Coronary artery (tissue), 2 donors: ENCODE measurements at regions not wholly inside any gene's neighbourhood (a gene's known extent, or its start where the extent isn't known, plus 50 kb on each side); places are given as distances from the start of the nearest gene placed in this dataset.

Experiments
- DNase-seq: peaks from one replicate; pipeline ENCODE4 v3.0.0-alpha.2; 2017; ENCODE audit warnings: low spot score
- H3K27ac ChIP-seq, 2 donors: fragments of 200-600 bp; sonication (generic); one replicate each; pipeline ENCODE4 v1.5.1; 2016 to 2019
- H3K4me3 ChIP-seq: fragments of 200-600 bp; sonication (generic); 2 replicates; pipeline ENCODE4 v1.5.1; 2016; ENCODE audit warnings: mild to moderate bottlenecking, moderate library complexity
- TF ChIP-seq, protein P1 (sequence below): fragments of 200-600 bp; sonication (generic); IDR thresholded peaks from one replicate; pipeline ENCODE4 v1.5.1; 2019; ENCODE audit warnings: antibody characterized with exemption

DNA sequence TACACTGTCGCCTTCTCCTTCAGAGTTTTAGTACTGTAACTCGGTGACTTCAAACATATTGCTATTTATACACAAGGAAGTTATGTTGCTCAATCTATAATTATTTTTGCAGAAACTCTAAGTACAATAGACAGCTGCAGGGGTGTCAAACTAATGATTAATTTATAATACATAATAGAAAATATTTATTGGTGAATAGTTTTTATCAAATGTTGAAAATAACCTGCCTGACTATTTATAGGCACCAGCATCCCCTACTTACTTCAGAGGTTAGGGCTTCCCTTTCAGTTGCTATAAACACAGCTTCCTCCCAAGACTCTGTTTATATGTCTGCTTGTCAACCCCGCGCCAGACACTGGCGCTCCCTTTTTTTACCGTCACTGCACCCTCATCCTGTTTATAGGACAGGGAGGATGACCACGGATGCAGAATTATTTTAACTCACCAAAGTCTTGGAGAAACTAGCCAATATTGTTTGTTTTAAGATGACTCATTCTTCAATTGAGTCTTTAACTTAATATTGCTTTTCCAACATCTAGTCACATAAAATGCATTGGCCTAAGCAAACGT lies 225.0 kb downstream of the ALDH8A1 start:
- Histone ChIP-seq H3K27ac (no peak overlapping the region), H3K4me3 (no peak overlapping the region)
- TF ChIP-seq, protein P1, sequence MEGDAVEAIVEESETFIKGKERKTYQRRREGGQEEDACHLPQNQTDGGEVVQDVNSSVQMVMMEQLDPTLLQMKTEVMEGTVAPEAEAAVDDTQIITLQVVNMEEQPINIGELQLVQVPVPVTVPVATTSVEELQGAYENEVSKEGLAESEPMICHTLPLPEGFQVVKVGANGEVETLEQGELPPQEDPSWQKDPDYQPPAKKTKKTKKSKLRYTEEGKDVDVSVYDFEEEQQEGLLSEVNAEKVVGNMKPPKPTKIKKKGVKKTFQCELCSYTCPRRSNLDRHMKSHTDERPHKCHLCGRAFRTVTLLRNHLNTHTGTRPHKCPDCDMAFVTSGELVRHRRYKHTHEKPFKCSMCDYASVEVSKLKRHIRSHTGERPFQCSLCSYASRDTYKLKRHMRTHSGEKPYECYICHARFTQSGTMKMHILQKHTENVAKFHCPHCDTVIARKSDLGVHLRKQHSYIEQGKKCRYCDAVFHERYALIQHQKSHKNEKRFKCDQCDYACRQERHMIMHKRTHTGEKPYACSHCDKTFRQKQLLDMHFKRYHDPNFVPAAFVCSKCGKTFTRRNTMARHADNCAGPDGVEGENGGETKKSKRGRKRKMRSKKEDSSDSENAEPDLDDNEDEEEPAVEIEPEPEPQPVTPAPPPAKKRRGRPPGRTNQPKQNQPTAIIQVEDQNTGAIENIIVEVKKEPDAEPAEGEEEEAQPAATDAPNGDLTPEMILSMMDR: no peak
- DNase-seq: no peak

DNA sequence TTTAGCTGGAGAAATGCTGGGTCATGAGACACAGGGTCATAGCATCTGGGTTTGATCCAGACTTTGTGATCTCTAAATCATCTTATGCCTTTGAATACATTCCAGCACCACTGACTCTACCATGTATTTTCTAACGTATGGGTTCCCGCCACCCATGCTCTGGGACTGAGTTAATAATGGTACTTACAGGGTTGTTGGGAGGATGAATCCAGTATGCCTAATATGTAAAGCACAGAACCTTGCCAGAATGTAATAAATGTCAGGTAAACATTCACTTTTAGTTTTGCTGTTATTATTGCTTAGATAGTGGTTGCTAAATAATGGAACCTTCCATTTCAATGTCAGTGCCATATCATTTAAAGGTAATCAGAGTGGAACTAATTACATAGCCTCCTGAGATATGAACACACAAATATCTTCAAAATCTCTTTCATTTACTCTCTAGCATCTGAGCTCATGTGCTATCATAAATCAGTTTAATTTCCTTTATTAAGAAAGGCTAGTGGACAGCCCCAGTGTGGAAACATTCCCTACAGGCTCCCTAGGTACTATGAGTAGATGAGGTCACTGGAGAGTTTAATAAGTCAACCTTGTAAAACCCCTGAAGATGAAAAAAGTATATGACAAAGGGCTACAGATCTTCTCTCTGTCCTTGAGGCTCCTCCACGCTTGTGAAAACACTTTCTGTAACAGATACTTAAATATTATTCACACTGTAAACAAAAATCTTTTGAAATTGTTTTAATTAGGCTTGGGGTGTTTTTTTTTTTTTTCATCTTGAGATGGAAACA lies 226.6 kb downstream of the ALDH8A1 start:
- TF ChIP-seq, protein P1: no peak
- no peak overlapping the region for H3K4me3 ChIP-seq

DNA sequence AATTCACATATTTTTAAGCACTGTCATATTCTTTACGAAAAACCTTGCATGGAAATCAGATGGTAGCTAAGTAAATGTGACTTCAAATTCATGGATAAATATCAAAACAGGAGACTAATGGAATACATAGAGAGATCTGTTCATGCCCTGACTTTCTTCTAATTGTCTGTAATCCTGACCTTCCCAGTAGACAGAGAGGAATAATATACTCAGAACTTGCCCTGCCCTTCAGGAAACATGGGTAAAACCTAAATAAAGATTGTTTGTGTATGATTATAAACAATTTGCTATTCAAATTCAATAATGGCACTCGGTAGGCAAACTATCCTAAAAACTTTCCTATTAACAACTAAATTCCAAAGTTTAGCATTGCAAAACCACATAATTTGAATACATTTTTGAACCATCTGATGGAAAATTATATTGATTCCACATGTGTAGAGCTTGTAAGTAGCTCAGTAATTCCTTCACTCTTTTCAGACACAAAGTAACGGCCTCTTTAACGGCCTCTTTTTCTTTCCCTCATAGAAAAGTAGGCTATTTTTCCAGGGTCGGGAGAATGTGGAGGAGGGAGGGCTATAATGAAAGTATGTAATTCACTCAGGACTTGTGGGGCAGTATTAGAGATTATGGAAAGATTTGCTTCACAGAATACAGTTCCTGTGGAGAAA lies 227.6 kb downstream of the ALDH8A1 start:
- H3K27ac ChIP-seq: no peak overlapping the region
- H3K4me3 ChIP-seq: no peak overlapping the region
- DNase-seq: no peak
- TF ChIP-seq, protein P1: no peak

More for the DNA sequence above, 226.6 kb downstream of the ALDH8A1 start:
- DNase-seq: no peak
- H3K27ac ChIP-seq: no peak overlapping the region

GRCh38 chr6:134721060-134721405 lies 228.9 kb downstream of the ALDH8A1 start:
- Histone ChIP-seq H3K27ac (peak overlapping the region in 1 of 2 donors; percentile 64), H3K4me3 (no peak overlapping the region)
- no peak for DNase-seq
- TF ChIP-seq, protein P1: no peak

GRCh38 chr6:134720353-134721059 lies 229.4 kb downstream of the ALDH8A1 start:
- peak overlapping the region in 1 of 2 donors; percentile 64 for H3K27ac ChIP-seq
- TF ChIP-seq, protein P1: no peak
- no peak overlapping the region for H3K4me3 ChIP-seq
- DNase-seq: no peak

GRCh38 chr6:134719911-134720310 lies 230.0 kb downstream of the ALDH8A1 start:
- Histone ChIP-seq H3K27ac (peak overlapping the region in 1 of 2 donors; percentile 64), H3K4me3 (no peak overlapping the region)
- DNase-seq: no peak
- TF ChIP-seq, protein P1: no peak
